WI38 (cell line): ENCODE measurements at regions not wholly inside any gene's neighbourhood (a gene's known extent, or its start where the extent isn't known, plus 50 kb on each side); places are given as distances from the start of the nearest gene placed in this dataset.

Source experiments
- H3K4me3 ChIP-seq: 2 replicates; pipeline ENCODE4 v1.5.1; 2011; ENCODE audit warnings: low read depth, mild to moderate bottlenecking, control low read depth, low read length
- TF ChIP-seq, protein P1 (sequence below): IDR thresholded peaks from 2 replicates; pipeline ENCODE4 v1.5.1; 2012; ENCODE audit warnings: low read depth, mild to moderate bottlenecking, control low read depth, low read length

- H3K4me3 ChIP-seq, result no peak overlapping the region
- TF ChIP-seq, protein P1, sequence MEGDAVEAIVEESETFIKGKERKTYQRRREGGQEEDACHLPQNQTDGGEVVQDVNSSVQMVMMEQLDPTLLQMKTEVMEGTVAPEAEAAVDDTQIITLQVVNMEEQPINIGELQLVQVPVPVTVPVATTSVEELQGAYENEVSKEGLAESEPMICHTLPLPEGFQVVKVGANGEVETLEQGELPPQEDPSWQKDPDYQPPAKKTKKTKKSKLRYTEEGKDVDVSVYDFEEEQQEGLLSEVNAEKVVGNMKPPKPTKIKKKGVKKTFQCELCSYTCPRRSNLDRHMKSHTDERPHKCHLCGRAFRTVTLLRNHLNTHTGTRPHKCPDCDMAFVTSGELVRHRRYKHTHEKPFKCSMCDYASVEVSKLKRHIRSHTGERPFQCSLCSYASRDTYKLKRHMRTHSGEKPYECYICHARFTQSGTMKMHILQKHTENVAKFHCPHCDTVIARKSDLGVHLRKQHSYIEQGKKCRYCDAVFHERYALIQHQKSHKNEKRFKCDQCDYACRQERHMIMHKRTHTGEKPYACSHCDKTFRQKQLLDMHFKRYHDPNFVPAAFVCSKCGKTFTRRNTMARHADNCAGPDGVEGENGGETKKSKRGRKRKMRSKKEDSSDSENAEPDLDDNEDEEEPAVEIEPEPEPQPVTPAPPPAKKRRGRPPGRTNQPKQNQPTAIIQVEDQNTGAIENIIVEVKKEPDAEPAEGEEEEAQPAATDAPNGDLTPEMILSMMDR, result no peak
Observed at GRCh38 chr18:30917651-30918050, 124.9 kb downstream of the DSC3 start.

DNA sequence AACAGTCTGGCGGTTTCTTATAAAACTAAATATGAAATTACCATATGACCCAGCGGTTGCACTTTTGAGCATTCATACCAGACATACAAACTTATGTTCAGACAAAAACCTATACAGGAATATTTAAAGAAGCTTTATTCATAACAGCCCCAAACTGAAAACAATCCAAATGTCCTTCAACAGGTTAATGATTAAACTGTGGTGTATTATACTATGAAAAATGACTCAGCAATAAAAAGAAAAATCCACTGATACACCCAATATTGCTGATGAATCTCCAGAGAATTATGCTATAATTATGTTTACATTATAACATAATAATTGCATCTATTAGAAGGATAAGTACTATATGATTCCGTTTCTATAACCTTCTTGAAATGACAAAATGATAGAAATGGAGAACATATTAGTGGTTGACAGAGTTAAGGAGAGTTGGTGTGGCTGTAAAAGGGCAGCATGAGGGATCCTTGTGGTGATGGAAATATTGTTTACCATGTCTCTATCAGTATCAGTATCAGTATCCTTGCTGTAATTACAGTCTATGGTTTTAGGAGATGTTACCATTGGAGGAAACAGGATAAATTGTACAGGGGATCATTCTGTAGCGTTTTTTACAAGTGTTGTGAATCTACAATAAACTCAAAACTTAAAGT, 127.1 kb downstream of the DSC3 start:
- TF ChIP-seq, protein P1, result no peak
- no peak overlapping the region for H3K4me3 ChIP-seq

- TF ChIP-seq, protein P1, result no peak
- H3K4me3 ChIP-seq, result no peak overlapping the region
Observed at GRCh38 chr18:30908381-30908780, 134.2 kb downstream of the DSC3 start.

DNA sequence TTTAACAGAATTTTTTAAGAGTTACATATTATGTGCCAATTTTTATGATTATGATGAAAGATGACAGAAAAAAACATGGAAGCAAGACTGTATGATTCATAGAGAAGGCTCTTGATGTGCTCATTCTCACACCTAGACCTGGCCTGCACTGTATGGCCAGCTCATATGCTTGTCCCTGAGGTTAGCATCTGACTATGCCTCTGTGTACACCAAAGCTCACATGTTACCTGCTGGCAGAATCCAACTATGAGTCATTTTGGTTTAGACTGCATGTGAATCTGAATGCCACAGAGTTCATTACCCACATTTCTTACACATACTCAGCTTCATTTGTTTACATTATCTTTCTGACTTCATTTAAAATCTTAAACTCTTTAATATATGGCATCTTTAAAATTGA, 139.0 kb downstream of the DSC3 start:
- H3K4me3 ChIP-seq, result no peak overlapping the region
- TF ChIP-seq, protein P1, result no peak

- TF ChIP-seq, protein P1, result no peak
- H3K4me3 ChIP-seq, result no peak overlapping the region
Observed at GRCh38 chr18:30889519-30890301, 152.8 kb downstream of the DSC3 start.

DNA sequence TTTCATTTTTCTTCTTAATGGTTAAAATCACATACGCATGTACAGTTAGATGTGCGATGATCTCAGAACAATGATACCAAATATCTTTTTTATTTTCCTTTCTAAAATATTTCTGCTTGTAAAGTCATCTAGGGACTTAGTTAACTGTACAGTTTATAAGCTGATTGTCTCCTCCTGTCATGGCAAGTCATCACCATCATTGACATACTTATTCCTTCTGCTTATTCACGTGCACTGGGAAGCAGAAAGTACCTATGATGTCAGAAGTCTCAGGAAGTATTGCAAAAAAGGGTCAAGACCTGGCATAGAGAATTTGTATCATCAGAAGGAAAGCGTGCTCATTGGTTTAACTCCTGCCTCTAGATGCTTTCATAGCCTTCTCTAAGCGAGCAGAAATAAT, 154.2 kb downstream of the DSC3 start:
- TF ChIP-seq, protein P1, result no peak
- H3K4me3 ChIP-seq, result no peak overlapping the region

GRCh38 chr18:30886998-30887397, 155.5 kb downstream of the DSC3 start:
- H3K4me3 ChIP-seq, result no peak overlapping the region
- TF ChIP-seq, protein P1, result no peak
